Keratinocyte (primary cell): ENCODE measurements at regions not wholly inside any gene's neighbourhood (a gene's known extent, or its start where the extent isn't known, plus 50 kb on each side); places are given as distances from the start of the nearest gene placed in this dataset.

Source experiments
- DNase-seq: peaks from one replicate; pipeline ENCODE4 v3.0.0-alpha.2; 2011; ENCODE audit warnings: low read depth, missing footprints, low spot score
- FAIRE-seq: peaks from 2 replicates; lab custom pipeline; 2011; peaks lifted over from hg19 to GRCh38; lab: Jason Lieb, UNC
- H2AFZ ChIP-seq: 2 replicates; pipeline ENCODE4 v1.6.0; 2012; ENCODE audit warnings: low read length, control low read depth, inconsistent platforms; ENCODE audit not compliant: control insufficient read depth
- H3K27ac ChIP-seq: 2 replicates; pipeline ENCODE4 v1.5.1; 2011; ENCODE audit warnings: low read length; ENCODE audit not compliant: control insufficient read depth, insufficient read depth
- H3K27me3 ChIP-seq: 3 replicates; pipeline ENCODE4 v1.6.0; 2011; ENCODE audit warnings: low read length; ENCODE audit not compliant: control insufficient read depth, insufficient read depth; ENCODE audit errors: extremely low read depth
- H3K36me3 ChIP-seq, 2 experiments: 2 replicates in 1 of 2; 3 replicates in 1 of 2; pipeline ENCODE4 v1.5.1; 2011; ENCODE audit warnings: low read length in 2 of 2, mild to moderate bottlenecking in 1 of 2; ENCODE audit not compliant: control insufficient read depth in 2 of 2, insufficient read depth in 2 of 2; ENCODE audit errors: extremely low read depth in 1 of 2
- H3K4me1 ChIP-seq: 3 replicates; pipeline ENCODE4 v1.5.1; 2011; ENCODE audit warnings: low read length; ENCODE audit not compliant: control insufficient read depth, insufficient read depth; ENCODE audit errors: extremely low read depth
- H3K4me2 ChIP-seq: 3 replicates; pipeline ENCODE4 v1.6.0; 2011; ENCODE audit warnings: low read depth, low read length; ENCODE audit not compliant: control insufficient read depth, insufficient read depth; ENCODE audit errors: extremely low read depth
- H3K4me3 ChIP-seq, 3 experiments: fragments of 200-600 bp in 1 of 3; sonication (generic) in 1 of 3; 2 replicates in 2 of 3; 3 replicates in 1 of 3; pipeline ENCODE4 v1.5.1; 2011 to 2016; ENCODE audit warnings: low read length in 3 of 3, mild to moderate bottlenecking in 3 of 3, control low read depth in 2 of 3, inconsistent platforms in 1 of 3, low read depth in 1 of 3, mixed read lengths in 1 of 3, mixed run types in 1 of 3, moderate library complexity in 1 of 3; ENCODE audit not compliant: control insufficient read depth in 2 of 3, insufficient read depth in 2 of 3; ENCODE audit errors: extremely low read depth in 1 of 3
- H3K79me2 ChIP-seq: 2 replicates; pipeline ENCODE4 v1.6.0; 2012; ENCODE audit warnings: low read length; ENCODE audit not compliant: control insufficient read depth, insufficient read depth
- H3K9ac ChIP-seq: 3 replicates; pipeline ENCODE4 v1.6.0; 2011; ENCODE audit warnings: low read length; ENCODE audit not compliant: control insufficient read depth, insufficient read depth; ENCODE audit errors: extremely low read depth
- H3K9me1 ChIP-seq: 3 replicates; pipeline ENCODE4 v1.6.0; 2011; ENCODE audit warnings: low read length; ENCODE audit not compliant: control insufficient read depth, insufficient read depth; ENCODE audit errors: extremely low read depth
- H3K9me3 ChIP-seq: 2 replicates; pipeline ENCODE4 v1.5.1; 2012; ENCODE audit warnings: low read depth, low read length; ENCODE audit not compliant: control insufficient read depth
- H4K20me1 ChIP-seq: 3 replicates; pipeline ENCODE4 v1.6.0; 2011; ENCODE audit warnings: low read length; ENCODE audit not compliant: control insufficient read depth, insufficient read depth; ENCODE audit errors: extremely low read depth
- EZH2 ChIP-seq: IDR thresholded peaks from one replicate; pipeline ENCODE4 v1.6.1; 2012; ENCODE audit warnings: inconsistent platforms, mild to moderate bottlenecking, low read length, moderate library complexity
- dilution Hi-C: fragments of 300-500 bp; cut with MboI; formaldehyde crosslinking; loops from one replicate; pipeline ENCODE4 v1.7.0; 2020; ENCODE audit warnings: low sequenced_read_pairs; ENCODE audit not compliant: extremely low pct_ligation_motif_present
- TF ChIP-seq, protein P1 (sequence below), 3 experiments: IDR thresholded peaks in 1 of 3; conservative IDR thresholded peaks in 1 of 3; optimal IDR thresholded peaks in 1 of 3; 2 replicates in 2 of 3; 3 replicates in 1 of 3; pipeline versions ENCODE3 to v1.5.1; 2011; ENCODE audit warnings: low read length in 3 of 3, mild to moderate bottlenecking in 3 of 3, moderate library complexity in 2 of 3, control low read depth in 1 of 3, inconsistent platforms in 1 of 3; ENCODE audit not compliant: insufficient read depth in 2 of 3; ENCODE audit errors: extremely low read depth in 1 of 3

DNA sequence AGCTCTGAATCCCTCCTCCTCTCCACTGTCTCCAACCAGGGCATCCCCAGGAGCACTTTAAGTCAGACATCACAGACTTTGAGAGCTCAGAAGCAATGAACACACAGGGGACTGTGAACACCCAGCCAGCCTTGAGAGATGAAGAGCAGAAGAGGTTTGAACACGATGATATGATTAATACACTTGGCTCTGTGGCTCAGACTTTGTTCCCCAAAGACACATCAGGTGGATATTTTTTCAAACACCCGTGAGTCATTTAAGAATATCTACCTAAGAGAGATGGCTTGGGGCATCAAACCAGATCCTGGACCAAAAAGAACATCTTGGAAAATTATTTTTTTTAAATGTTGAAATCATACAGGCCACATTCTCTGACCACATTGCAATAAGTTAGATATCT is 134.9 kb upstream of the OTOS start:
- DNase-seq, result no peak
- TF ChIP-seq EZH2, result no peak
- TF ChIP-seq, protein P1, sequence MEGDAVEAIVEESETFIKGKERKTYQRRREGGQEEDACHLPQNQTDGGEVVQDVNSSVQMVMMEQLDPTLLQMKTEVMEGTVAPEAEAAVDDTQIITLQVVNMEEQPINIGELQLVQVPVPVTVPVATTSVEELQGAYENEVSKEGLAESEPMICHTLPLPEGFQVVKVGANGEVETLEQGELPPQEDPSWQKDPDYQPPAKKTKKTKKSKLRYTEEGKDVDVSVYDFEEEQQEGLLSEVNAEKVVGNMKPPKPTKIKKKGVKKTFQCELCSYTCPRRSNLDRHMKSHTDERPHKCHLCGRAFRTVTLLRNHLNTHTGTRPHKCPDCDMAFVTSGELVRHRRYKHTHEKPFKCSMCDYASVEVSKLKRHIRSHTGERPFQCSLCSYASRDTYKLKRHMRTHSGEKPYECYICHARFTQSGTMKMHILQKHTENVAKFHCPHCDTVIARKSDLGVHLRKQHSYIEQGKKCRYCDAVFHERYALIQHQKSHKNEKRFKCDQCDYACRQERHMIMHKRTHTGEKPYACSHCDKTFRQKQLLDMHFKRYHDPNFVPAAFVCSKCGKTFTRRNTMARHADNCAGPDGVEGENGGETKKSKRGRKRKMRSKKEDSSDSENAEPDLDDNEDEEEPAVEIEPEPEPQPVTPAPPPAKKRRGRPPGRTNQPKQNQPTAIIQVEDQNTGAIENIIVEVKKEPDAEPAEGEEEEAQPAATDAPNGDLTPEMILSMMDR (optimal IDR thresholded peaks at IDR 0.05 in 1 of 3, IDR thresholded peaks at IDR 0.05 in 1 of 3, conservative IDR thresholded peaks at IDR 0.05 in 1 of 3; ENCODE audit: extremely low read depth in 1 of 3, insufficient read depth in 2 of 3, low read length in 3 of 3), result no peak
- no peaks in the 10 kb centered on the region for H3K36me3 ChIP-seq
- dilution Hi-C loops, result no loop called here
- H2AFZ ChIP-seq, result no peak overlapping the region
- no peaks in the 10 kb centered on the region for H3K9me3 ChIP-seq
- no peaks in the 10 kb centered on the region for H3K79me2 ChIP-seq
- no peaks in the 10 kb centered on the region for H4K20me1 ChIP-seq
- no peaks in the 10 kb centered on the region for H3K9me1 ChIP-seq
- H3K9ac ChIP-seq, result no peak overlapping the region
- H3K27me3 ChIP-seq, result peaks cover 16% of the 10 kb centered on the region
- no peak overlapping the region for H3K4me2 ChIP-seq
- H3K4me1 ChIP-seq, result no peaks in the 10 kb centered on the region
- no peak overlapping the region for H3K4me3 ChIP-seq
- H3K27ac ChIP-seq, result no peak overlapping the region
- FAIRE-seq, result no peak

DNA sequence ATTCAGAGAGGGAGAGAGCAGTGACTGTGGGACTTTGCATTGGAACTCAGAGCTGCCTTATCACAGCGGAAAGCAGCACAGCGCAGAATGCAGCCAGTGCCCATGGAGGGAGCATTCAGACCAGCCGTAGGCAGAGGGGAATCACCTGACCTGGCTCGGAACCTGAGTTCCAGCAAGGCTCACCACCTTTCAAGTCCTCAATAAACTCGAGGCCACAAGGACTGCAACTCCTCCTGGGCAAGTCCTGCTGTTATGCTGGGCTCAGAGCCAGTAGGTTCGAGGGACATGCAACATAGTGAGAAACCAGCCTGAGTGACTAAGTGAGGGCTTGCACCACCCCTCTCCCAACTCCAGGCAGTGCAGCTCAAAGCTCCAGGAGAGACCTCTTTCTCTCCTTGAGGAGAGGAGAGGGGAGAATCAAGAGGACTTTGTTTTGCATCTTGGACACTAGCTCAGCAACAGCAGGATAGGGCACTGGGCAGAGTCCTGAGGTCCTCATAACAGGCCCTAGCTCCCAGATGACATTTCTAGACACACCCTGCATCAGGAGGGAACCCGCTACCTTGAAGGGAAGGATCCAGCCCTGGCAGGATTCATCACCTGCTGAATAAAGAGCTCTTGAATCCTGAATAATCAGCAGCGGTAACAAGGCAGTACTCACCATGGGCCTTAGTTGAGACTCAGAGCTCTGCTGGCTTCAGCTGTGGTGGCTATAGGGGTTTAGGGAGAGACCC is 136.8 kb upstream of the OTOS start:
- Histone ChIP-seq H3K27me3 (peaks cover 16% of the 10 kb centered on the region), H3K4me1 (no peaks in the 10 kb centered on the region), H4K20me1 (no peaks in the 10 kb centered on the region), H3K9me1 (no peaks in the 10 kb centered on the region), H3K4me3 (no peak overlapping the region), H3K9ac (no peak overlapping the region), H3K36me3 (no peaks in the 10 kb centered on the region), H3K27ac (no peak overlapping the region), H3K79me2 (no peaks in the 10 kb centered on the region), H2AFZ (no peak overlapping the region), H3K4me2 (no peak overlapping the region), H3K9me3 (no peaks in the 10 kb centered on the region)
- dilution Hi-C loops, result no loop called here
- FAIRE-seq (no peak), DNase-seq (no peak)
- TF ChIP-seq, protein P1 (optimal IDR thresholded peaks at IDR 0.05 in 1 of 3, IDR thresholded peaks at IDR 0.05 in 1 of 3, conservative IDR thresholded peaks at IDR 0.05 in 1 of 3; ENCODE audit: extremely low read depth in 1 of 3, insufficient read depth in 2 of 3, low read length in 3 of 3), result no peak
- no peak for TF ChIP-seq EZH2
